ENCODE measurements at regions not wholly inside any gene's neighbourhood (a gene's known extent, or its start where the extent isn't known, plus 50 kb on each side); places are given as distances from the start of the nearest gene placed in this dataset.

DNA sequence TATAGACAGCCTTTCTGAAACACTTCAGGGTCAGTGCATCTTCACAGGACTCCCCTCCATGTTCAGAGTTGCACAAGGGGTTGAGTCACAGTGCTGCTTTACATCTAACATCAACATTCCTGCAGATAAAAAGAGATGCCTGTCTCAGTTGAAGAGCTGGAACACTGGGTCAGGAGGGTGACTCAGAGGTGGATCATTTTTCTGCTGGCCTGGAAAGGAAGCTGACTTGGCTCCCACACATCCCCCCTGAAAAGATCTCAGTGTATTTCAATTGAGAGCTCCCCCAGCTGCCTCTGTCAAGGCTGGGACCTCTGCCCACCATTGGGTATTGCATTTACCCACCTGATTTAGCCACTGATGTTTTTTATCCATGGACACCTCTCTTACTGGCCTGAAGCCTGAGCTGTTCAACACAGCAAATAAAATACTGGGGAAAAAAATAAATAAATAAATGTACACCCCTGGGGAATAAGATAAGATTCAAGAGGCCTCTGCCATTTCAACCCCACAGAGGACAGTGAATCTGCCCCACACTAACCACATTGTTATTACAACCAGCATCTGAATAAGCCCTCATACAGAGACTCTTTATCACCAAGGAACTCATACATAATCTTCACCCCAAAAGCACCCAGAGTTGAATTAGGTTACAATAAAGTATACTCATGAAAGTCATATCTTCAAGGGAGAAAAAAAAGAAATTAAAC lies 716.4 kb downstream of the SEMA5A start:
- TF ChIP-seq, protein P1, sequence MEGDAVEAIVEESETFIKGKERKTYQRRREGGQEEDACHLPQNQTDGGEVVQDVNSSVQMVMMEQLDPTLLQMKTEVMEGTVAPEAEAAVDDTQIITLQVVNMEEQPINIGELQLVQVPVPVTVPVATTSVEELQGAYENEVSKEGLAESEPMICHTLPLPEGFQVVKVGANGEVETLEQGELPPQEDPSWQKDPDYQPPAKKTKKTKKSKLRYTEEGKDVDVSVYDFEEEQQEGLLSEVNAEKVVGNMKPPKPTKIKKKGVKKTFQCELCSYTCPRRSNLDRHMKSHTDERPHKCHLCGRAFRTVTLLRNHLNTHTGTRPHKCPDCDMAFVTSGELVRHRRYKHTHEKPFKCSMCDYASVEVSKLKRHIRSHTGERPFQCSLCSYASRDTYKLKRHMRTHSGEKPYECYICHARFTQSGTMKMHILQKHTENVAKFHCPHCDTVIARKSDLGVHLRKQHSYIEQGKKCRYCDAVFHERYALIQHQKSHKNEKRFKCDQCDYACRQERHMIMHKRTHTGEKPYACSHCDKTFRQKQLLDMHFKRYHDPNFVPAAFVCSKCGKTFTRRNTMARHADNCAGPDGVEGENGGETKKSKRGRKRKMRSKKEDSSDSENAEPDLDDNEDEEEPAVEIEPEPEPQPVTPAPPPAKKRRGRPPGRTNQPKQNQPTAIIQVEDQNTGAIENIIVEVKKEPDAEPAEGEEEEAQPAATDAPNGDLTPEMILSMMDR (IDR thresholded peaks at IDR 0.05; ENCODE audit: poor library complexity) = no peak
- no peak for TF ChIP-seq EZH2phosphoT487 (IDR thresholded peaks at IDR 0.05; ENCODE audit: low read depth, severe bottlenecking, unreplicated experiment)
